ENCODE measurements at regions not wholly inside any gene's neighbourhood (a gene's known extent, or its start where the extent isn't known, plus 50 kb on each side); places are given as distances from the start of the nearest gene placed in this dataset.

DNA sequence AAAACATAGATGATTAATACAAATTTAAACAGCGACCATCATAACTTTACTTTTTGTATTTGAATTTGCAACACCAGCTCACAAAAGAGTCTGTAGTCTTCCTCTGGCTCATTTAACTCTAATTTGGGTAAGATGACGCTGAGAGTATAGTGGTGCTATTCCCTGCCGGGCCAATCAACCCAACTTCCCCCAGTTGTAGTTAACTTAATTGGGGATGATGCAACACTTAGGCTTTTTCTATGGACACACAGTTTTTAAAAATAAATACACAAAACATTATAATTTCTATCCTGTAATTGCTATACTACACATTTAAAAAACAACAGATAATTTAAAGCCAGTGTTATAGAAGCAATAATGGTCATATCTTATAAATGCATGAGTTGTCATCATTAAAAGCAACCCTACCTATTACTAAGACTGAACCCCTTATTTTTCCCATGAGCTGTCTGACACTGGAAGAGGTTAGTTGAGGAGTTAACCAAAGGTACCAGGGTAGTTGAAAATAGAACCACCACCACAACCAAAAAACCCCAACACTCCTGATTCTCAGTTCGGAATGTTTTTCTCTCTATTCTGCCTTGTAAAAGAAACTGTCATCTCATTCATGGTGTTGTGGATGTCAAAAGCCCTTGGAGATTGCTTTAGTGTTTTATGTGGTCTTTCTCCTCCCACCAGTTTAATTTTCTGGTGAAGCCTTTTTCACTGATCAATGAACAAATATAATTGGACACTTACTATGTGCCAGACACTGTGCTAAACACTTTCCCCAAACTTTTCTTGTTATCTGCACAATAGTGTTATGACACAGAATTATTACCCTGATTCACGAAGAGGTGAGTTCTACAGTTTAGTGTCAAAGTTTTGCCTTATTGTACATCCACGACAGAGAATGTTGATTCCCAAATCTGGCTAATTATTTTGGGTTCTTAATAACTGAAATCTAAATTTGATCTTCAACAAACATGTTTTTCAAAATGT lies 61.5 kb upstream of the RAPGEF2 start:
- H3K27me3 Mint-ChIP-seq = peaks cover 15 to 18% of the 10 kb centered on the region in 2 donors

DNA sequence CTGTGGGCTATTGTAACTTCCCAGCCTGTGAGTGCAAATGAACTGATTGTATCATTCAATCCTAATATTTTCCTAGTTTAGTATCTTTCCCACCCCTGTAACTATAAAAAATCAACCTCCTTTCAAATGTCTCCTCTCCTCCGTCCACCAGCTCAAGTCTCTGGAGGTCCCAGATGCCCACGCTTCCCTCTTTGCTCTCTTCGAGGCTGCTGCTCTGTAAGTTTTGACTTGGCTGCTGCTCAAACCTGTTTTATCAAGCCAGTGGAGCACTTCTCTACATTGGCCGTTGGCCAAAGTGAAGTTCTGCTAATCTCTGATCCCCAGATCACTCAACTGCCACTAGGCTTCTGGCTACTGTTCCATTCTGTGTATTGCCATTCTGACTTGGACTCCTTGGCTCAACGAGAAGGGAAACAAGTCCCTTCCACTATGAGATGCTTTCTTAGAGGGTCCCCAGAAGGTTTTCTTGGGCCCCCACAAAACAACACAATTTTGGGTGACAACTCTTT lies 60.7 kb upstream of the RAPGEF2 start:
- no peaks in the 10 kb centered on the region for H3K4me1 Mint-ChIP-seq
- Histone ChIP-seq H3K4me3 (ENCODE audit: low read length in 2 of 2) (no peak overlapping the region), H3K36me3 (ENCODE audit: insufficient read depth, low read length) (no peaks in the 10 kb centered on the region), H3K9me3 (ENCODE audit: control insufficient read depth in 1 of 2, low read length in 2 of 2) (no peaks in the 10 kb centered on the region), H3K27ac (ENCODE audit: low read depth, low read length) (no peak overlapping the region), H3K4me1 (ENCODE audit: insufficient read depth, low read length) (no peaks in the 10 kb centered on the region), H3K27me3 (ENCODE audit: insufficient read depth, low read length) (no peaks in the 10 kb centered on the region)
- POLR2A ChIA-PET (ENCODE audit: partially characterized antibody) = no interaction called here
- DNase-seq = no peak
- H3K4me3 Mint-ChIP-seq = no peak overlapping the region
- H3K36me3 Mint-ChIP-seq = no peaks in the 10 kb centered on the region
- no peak overlapping the region for H3K27ac Mint-ChIP-seq
- CTCF ChIA-PET (ENCODE audit: partially characterized antibody) = no interaction called here
- intact Hi-C loops (cut with micrococcal nuclease) = no loop called here
- H3K27me3 Mint-ChIP-seq = peaks cover 15 to 17% of the 10 kb centered on the region in 2 donors
- H3K9me3 Mint-ChIP-seq = peaks cover 0 to 3% (median 0%) of the 10 kb centered on the region in 8 donors

More for the DNA sequence above, 61.5 kb upstream of the RAPGEF2 start:
- no peaks in the 10 kb centered on the region for H3K27me3 ChIP-seq (ENCODE audit: insufficient read depth, low read length)
- no peaks in the 10 kb centered on the region for H3K36me3 Mint-ChIP-seq
- H3K27ac ChIP-seq (ENCODE audit: low read depth, low read length) = no peak overlapping the region
- no peak for DNase-seq
- H3K9me3 ChIP-seq (ENCODE audit: control insufficient read depth in 1 of 2, low read length in 2 of 2) = no peaks in the 10 kb centered on the region
- H3K4me1 ChIP-seq (ENCODE audit: insufficient read depth, low read length) = no peaks in the 10 kb centered on the region
- peaks cover 0 to 3% (median 0%) of the 10 kb centered on the region in 8 donors for H3K9me3 Mint-ChIP-seq
- H3K36me3 ChIP-seq (ENCODE audit: insufficient read depth, low read length) = no peaks in the 10 kb centered on the region
- ChIA-PET CTCF (ENCODE audit: partially characterized antibody) (no interaction called here), POLR2A (ENCODE audit: partially characterized antibody) (no interaction called here)
- H3K27ac Mint-ChIP-seq = no peak overlapping the region
- H3K4me3 Mint-ChIP-seq = no peak overlapping the region
- intact Hi-C loops (cut with micrococcal nuclease) = no loop called here
- H3K4me1 Mint-ChIP-seq = no peaks in the 10 kb centered on the region
- no peak overlapping the region for H3K4me3 ChIP-seq (ENCODE audit: low read length in 2 of 2)

- no peaks in the 10 kb centered on the region for H3K9me3 ChIP-seq (ENCODE audit: control insufficient read depth in 1 of 2, low read length in 2 of 2)
- peaks cover 17 to 19% of the 10 kb centered on the region in 2 donors for H3K27me3 Mint-ChIP-seq
- ChIA-PET CTCF (ENCODE audit: partially characterized antibody) (no interaction called here), POLR2A (ENCODE audit: partially characterized antibody) (no interaction called here)
- no peaks in the 10 kb centered on the region for H3K27me3 ChIP-seq (ENCODE audit: insufficient read depth, low read length)
- peaks cover 0 to 1% (median 0%) of the 10 kb centered on the region in 4 donors for H3K4me1 Mint-ChIP-seq
- H3K9me3 Mint-ChIP-seq = peaks cover 0 to 3% (median 0%) of the 10 kb centered on the region in 8 donors
- no peaks in the 10 kb centered on the region for H3K4me1 ChIP-seq (ENCODE audit: insufficient read depth, low read length)
- H3K4me3 Mint-ChIP-seq = peak overlapping the region in 1 of 8 donors; percentile 13
- H3K36me3 Mint-ChIP-seq = no peaks in the 10 kb centered on the region
- DNase-seq = no peak
- H3K36me3 ChIP-seq (ENCODE audit: insufficient read depth, low read length) = no peaks in the 10 kb centered on the region
- H3K4me3 ChIP-seq (ENCODE audit: low read length in 2 of 2) = no peak overlapping the region
- no peak overlapping the region for H3K27ac Mint-ChIP-seq
- H3K27ac ChIP-seq (ENCODE audit: low read depth, low read length) = no peak overlapping the region
- intact Hi-C loops (cut with micrococcal nuclease) = no loop called here
Measured at GRCh38 chr4:159042868-159043267, 60.0 kb upstream of the RAPGEF2 start.

DNA sequence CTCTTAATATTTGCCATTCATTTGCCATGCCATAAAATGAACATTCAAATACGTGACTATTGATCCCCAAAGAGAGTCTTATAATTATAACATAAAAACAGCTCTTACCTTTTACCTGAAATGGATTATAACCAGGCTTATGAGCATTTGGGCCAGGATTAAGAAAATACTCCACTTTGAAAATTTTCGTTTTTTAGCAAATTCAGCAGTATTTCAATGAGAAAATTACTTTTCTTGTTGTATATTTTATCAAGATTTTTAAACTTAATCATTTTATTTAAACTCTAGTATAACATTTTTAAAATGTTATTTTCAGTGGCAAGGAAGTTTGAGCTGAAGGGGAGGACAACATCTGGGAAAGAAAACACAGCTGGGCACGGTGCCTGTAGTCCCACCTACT lies 59.0 kb upstream of the RAPGEF2 start:
- DNase-seq = no peak
- Mint-ChIP-seq H3K4me3 (no peak overlapping the region), H3K27ac (no peak overlapping the region), H3K36me3 (no peaks in the 10 kb centered on the region), H3K9me3 (peaks cover 0 to 3% (median 0%) of the 10 kb centered on the region in 8 donors), H3K4me1 (peaks cover 0 to 4% (median 0%) of the 10 kb centered on the region in 4 donors), H3K27me3 (peaks cover 14 to 16% of the 10 kb centered on the region in 2 donors)
- ChIA-PET CTCF (ENCODE audit: partially characterized antibody) (no interaction called here), POLR2A (ENCODE audit: partially characterized antibody) (no interaction called here)
- intact Hi-C loops (cut with micrococcal nuclease) = no loop called here
- Histone ChIP-seq H3K4me3 (ENCODE audit: low read length in 2 of 2) (no peak overlapping the region), H3K9me3 (ENCODE audit: control insufficient read depth in 1 of 2, low read length in 2 of 2) (no peaks in the 10 kb centered on the region), H3K36me3 (ENCODE audit: insufficient read depth, low read length) (no peaks in the 10 kb centered on the region), H3K27ac (ENCODE audit: low read depth, low read length) (no peak overlapping the region), H3K27me3 (ENCODE audit: insufficient read depth, low read length) (no peaks in the 10 kb centered on the region), H3K4me1 (ENCODE audit: insufficient read depth, low read length) (no peaks in the 10 kb centered on the region)

DNA sequence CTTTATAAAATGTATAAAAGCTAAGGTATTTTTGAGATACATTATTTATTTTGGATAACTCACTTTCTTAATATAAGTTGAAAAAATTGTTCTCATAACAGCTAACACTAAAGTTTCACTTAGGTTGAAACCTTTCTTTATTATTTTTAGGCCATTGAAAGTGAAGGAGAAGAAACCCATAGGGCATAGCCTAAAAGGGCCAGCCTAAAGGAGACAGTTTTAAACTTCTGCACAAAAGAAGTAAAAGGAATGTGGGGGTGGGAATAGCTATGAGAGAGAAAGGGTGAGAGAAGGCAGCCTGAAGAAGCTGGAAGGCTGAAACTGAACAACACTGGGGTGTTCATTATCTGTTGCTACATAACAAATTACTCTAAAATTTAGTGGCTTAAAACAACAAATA lies 57.6 kb upstream of the RAPGEF2 start:
- ChIA-PET CTCF (ENCODE audit: partially characterized antibody) (no interaction called here), POLR2A (ENCODE audit: partially characterized antibody) (no interaction called here)
- H3K4me1 ChIP-seq (ENCODE audit: insufficient read depth, low read length) = no peaks in the 10 kb centered on the region
- Mint-ChIP-seq H3K9me3 (peaks cover 0 to 3% (median 0%) of the 10 kb centered on the region in 8 donors), H3K27ac (no peak overlapping the region), H3K4me1 (peaks cover 0 to 4% (median 0%) of the 10 kb centered on the region in 4 donors), H3K27me3 (peaks cover 14 to 16% of the 10 kb centered on the region in 2 donors), H3K4me3 (no peak overlapping the region), H3K36me3 (no peaks in the 10 kb centered on the region)
- no peaks in the 10 kb centered on the region for H3K9me3 ChIP-seq (ENCODE audit: control insufficient read depth in 1 of 2, low read length in 2 of 2)
- H3K4me3 ChIP-seq (ENCODE audit: low read length in 2 of 2) = no peak overlapping the region
- no peak for DNase-seq
- H3K27ac ChIP-seq (ENCODE audit: low read depth, low read length) = no peak overlapping the region
- no peaks in the 10 kb centered on the region for H3K36me3 ChIP-seq (ENCODE audit: insufficient read depth, low read length)
- intact Hi-C loops (cut with micrococcal nuclease) = no loop called here
- no peaks in the 10 kb centered on the region for H3K27me3 ChIP-seq (ENCODE audit: insufficient read depth, low read length)

DNA sequence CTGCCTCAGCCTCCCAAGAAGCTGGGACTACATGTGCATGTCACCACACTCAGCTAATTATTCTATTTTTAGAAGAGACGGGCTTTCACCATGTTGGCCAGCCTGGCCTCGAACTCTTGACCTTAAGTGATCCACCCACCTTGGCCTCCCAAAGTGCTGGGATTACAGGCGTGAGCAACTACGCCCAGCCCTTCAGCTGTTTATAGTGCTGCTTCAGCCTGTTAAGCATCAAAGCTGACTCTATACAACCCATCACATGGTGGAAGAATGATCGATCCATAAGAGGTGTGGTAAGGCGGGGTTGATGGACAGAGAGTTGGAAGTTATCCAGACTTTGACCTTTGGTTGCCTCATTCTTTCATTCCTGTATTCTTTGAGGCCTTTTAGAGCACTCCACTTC lies 56.2 kb upstream of the RAPGEF2 start:
- H3K4me3 ChIP-seq (ENCODE audit: low read length in 2 of 2) = no peak overlapping the region
- no peaks in the 10 kb centered on the region for H3K27me3 ChIP-seq (ENCODE audit: insufficient read depth, low read length)
- peaks cover under 1 to 6% (median 3%) of the 10 kb centered on the region in 4 donors for H3K4me1 Mint-ChIP-seq
- DNase-seq = no peak
- H3K27ac ChIP-seq (ENCODE audit: low read depth, low read length) = no peak overlapping the region
- H3K36me3 ChIP-seq (ENCODE audit: insufficient read depth, low read length) = no peaks in the 10 kb centered on the region
- intact Hi-C loops (cut with micrococcal nuclease) = no loop called here
- H3K4me3 Mint-ChIP-seq = no peak overlapping the region
- ChIA-PET POLR2A (ENCODE audit: partially characterized antibody) (no interaction called here), CTCF (ENCODE audit: partially characterized antibody) (no interaction called here)
- H3K4me1 ChIP-seq (ENCODE audit: insufficient read depth, low read length) = no peaks in the 10 kb centered on the region
- no peak overlapping the region for H3K27ac Mint-ChIP-seq
- H3K9me3 ChIP-seq (ENCODE audit: control insufficient read depth in 1 of 2, low read length in 2 of 2) = no peaks in the 10 kb centered on the region
- peaks cover 7 to 14% of the 10 kb centered on the region in 2 donors for H3K27me3 Mint-ChIP-seq
- H3K36me3 Mint-ChIP-seq = no peaks in the 10 kb centered on the region
- H3K9me3 Mint-ChIP-seq = peaks cover 0 to 3% (median 0%) of the 10 kb centered on the region in 8 donors

DNA sequence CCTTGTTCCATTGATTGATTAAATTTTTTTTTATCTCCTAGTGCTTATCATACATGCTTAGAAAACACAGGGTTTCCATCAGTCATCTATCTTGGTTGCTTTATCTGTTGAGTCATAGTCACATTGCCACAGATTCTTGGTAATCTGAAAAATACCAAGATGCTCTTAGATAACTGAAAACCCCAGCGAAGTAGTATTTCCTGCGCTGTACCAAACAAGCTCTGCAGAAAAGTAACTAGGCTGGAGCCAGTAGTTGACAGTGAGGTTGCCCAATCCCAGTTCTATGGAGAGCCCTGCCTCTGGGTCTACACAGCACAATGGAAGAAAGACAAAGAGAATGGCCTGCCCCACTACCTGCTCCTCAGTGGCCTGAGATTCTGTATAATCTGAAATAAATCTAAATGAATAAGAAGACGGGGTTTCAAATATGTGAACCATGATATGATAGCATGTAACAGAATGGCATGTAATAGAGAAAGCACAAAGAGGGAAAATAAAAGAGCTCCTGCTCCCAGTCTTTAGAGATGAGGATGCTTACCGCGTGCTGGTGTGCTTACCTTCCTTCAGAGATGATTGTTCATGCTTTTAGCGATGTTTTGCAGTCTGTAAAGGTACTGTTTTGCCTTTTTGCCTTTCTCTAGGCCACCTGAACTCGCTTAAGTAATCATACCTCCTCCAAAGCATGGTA lies 55.3 kb upstream of the RAPGEF2 start:
- no peak overlapping the region for H3K4me3 Mint-ChIP-seq
- no peaks in the 10 kb centered on the region for H3K36me3 Mint-ChIP-seq
- peaks cover 3 to 6% (median 5%) of the 10 kb centered on the region in 4 donors for H3K4me1 Mint-ChIP-seq
- intact Hi-C loops (cut with micrococcal nuclease) = no loop called here
- no peaks in the 10 kb centered on the region for H3K27me3 ChIP-seq (ENCODE audit: insufficient read depth, low read length)
- H3K36me3 ChIP-seq (ENCODE audit: insufficient read depth, low read length) = no peaks in the 10 kb centered on the region
- no peaks in the 10 kb centered on the region for H3K4me1 ChIP-seq (ENCODE audit: insufficient read depth, low read length)
- peaks cover 0 to 9% of the 10 kb centered on the region in 2 donors for H3K27me3 Mint-ChIP-seq
- no peak overlapping the region for H3K27ac Mint-ChIP-seq
- H3K9me3 Mint-ChIP-seq = peaks cover 0 to 3% (median 0%) of the 10 kb centered on the region in 8 donors
- H3K27ac ChIP-seq (ENCODE audit: low read depth, low read length) = no peak overlapping the region
- H3K9me3 ChIP-seq (ENCODE audit: control insufficient read depth in 1 of 2, low read length in 2 of 2) = no peaks in the 10 kb centered on the region
- H3K4me3 ChIP-seq (ENCODE audit: low read length in 2 of 2) = no peak overlapping the region
- DNase-seq = no peak
- POLR2A ChIA-PET (ENCODE audit: partially characterized antibody) = no interaction called here
- CTCF ChIA-PET (ENCODE audit: partially characterized antibody) = no interaction called here
